ENCODE measurements at regions not wholly inside any gene's neighbourhood (a gene's known extent, or its start where the extent isn't known, plus 50 kb on each side); places are given as distances from the start of the nearest gene placed in this dataset.

- no peak overlapping the region for H3K27ac ChIP-seq
- H3K36me3 ChIP-seq, result no peaks in the 10 kb centered on the region
- no peak overlapping the region for H3K4me3 ChIP-seq
- no peaks in the 10 kb centered on the region for H3K27me3 ChIP-seq
- TF ChIP-seq POLR2A (IDR thresholded peaks at IDR 0.05), result no peak
- TF ChIP-seq EP300 (IDR thresholded peaks at IDR 0.05), result no peak
- TF ChIP-seq CTCF (IDR thresholded peaks at IDR 0.05), result no peak
- no peak for TF ChIP-seq POLR2AphosphoS5 (IDR thresholded peaks at IDR 0.05)
- H3K4me1 ChIP-seq, result no peaks in the 10 kb centered on the region
- no peak for DNase-seq
- WGBS, 5 donors, result 60 to 79% (median 67%) methylated on average over 1 of the region's 1 CpG
- no peaks in the 10 kb centered on the region for H3K9me3 ChIP-seq
- intact Hi-C loops (cut with DNase I; ENCODE audit: low total_unique reads), result no loop called here
Measured at GRCh38 chr4:59945716-59946115, 1254.4 kb upstream of the ADGRL3 start.

GRCh38 chr4:59956366-59956765 is 1243.8 kb upstream of the ADGRL3 start:
- Histone ChIP-seq H3K36me3 (no peaks in the 10 kb centered on the region), H3K4me3 (no peak overlapping the region), H3K27ac (no peak overlapping the region), H3K4me1 (no peaks in the 10 kb centered on the region), H3K27me3 (no peaks in the 10 kb centered on the region), H3K9me3 (no peaks in the 10 kb centered on the region)
- TF ChIP-seq POLR2A (IDR thresholded peaks at IDR 0.05), result no peak
- TF ChIP-seq CTCF (IDR thresholded peaks at IDR 0.05), result no peak
- no peak for DNase-seq
- 88 to 97% (median 93%) methylated on average over 1 of the region's 1 CpG for WGBS, 5 donors
- intact Hi-C loops (cut with DNase I; ENCODE audit: low total_unique reads), result no loop called here

- intact Hi-C loops (cut with DNase I; ENCODE audit: low total_unique reads), result no loop called here
- no peaks in the 10 kb centered on the region for H3K36me3 ChIP-seq
- no peak overlapping the region for H3K4me3 ChIP-seq
- H3K27me3 ChIP-seq, result no peaks in the 10 kb centered on the region
- no peaks in the 10 kb centered on the region for H3K4me1 ChIP-seq
- no peaks in the 10 kb centered on the region for H3K9me3 ChIP-seq
- no peak overlapping the region for H3K27ac ChIP-seq
- TF ChIP-seq CTCF (IDR thresholded peaks at IDR 0.05), result no peak
- no peak for TF ChIP-seq POLR2A (IDR thresholded peaks at IDR 0.05)
- no peak for TF ChIP-seq POLR2AphosphoS5 (IDR thresholded peaks at IDR 0.05)
- TF ChIP-seq EP300 (IDR thresholded peaks at IDR 0.05), result no peak
- WGBS, 5 donors, result 47 to 68% (median 66%) methylated on average over 6 of the region's 6 CpGs
- no peak for DNase-seq
Measured at GRCh38 chr4:59960143-59960542, 1240.0 kb upstream of the ADGRL3 start.

- intact Hi-C loops (cut with DNase I; ENCODE audit: low total_unique reads), result no loop called here
- TF ChIP-seq POLR2AphosphoS5 (IDR thresholded peaks at IDR 0.05) (no peak), EP300 (IDR thresholded peaks at IDR 0.05) (no peak), POLR2A (IDR thresholded peaks at IDR 0.05) (no peak)
- no peaks in the 10 kb centered on the region for H3K9me3 ChIP-seq
- no peak for DNase-seq
- H3K27me3 ChIP-seq, result no peaks in the 10 kb centered on the region
- H3K4me1 ChIP-seq, result no peaks in the 10 kb centered on the region
- no peaks in the 10 kb centered on the region for H3K36me3 ChIP-seq
- no peak overlapping the region for H3K27ac ChIP-seq
- no peak overlapping the region for H3K4me3 ChIP-seq
Measured at GRCh38 chr4:59966758-59967157, 1233.4 kb upstream of the ADGRL3 start.

- Histone ChIP-seq H3K27me3 (no peaks in the 10 kb centered on the region), H3K4me3 (no peak overlapping the region), H3K36me3 (no peaks in the 10 kb centered on the region), H3K4me1 (no peaks in the 10 kb centered on the region), H3K9me3 (no peaks in the 10 kb centered on the region), H3K27ac (no peak overlapping the region)
- no peak for DNase-seq
- TF ChIP-seq POLR2A (IDR thresholded peaks at IDR 0.05) (no peak), POLR2AphosphoS5 (IDR thresholded peaks at IDR 0.05) (no peak), CTCF (IDR thresholded peaks at IDR 0.05) (no peak)
- intact Hi-C loops (cut with DNase I; ENCODE audit: low total_unique reads), result no loop called here
- 83 to 94% (median 89%) methylated on average over 5 of the region's 5 CpGs for WGBS, 5 donors
Measured at GRCh38 chr4:59968796-59969195, 1231.3 kb upstream of the ADGRL3 start.
